DND-41 (cell line): ENCODE measurements at regions not wholly inside any gene's neighbourhood (a gene's known extent, or its start where the extent isn't known, plus 50 kb on each side); places are given as distances from the start of the nearest gene placed in this dataset.

Experiments used
- ATAC-seq: fragments of 200-7000 bp; cut with Tn5 transposase; 3 replicates; pipeline ENCODE4 v1.9.1; 2021; ENCODE audit warnings: low read depth; ENCODE audit not compliant: insufficient read depth
- DNase-seq: peaks from one replicate; pipeline ENCODE4 v3.0.0-alpha.2; 2020
- H2AFZ ChIP-seq: 2 replicates; pipeline ENCODE4 v1.6.0; 2012; ENCODE audit warnings: low read depth, low read length
- H3K27ac ChIP-seq: 2 replicates; pipeline ENCODE4 v1.5.1; 2012; ENCODE audit warnings: low read length, inconsistent platforms
- H3K27me3 ChIP-seq: fragments of 200-600 bp; sonication (generic); 2 replicates; pipeline ENCODE4 v1.6.0; 2012; ENCODE audit warnings: low read length, mild to moderate bottlenecking, inconsistent platforms; ENCODE audit not compliant: insufficient read depth, poor library complexity
- H3K36me3 ChIP-seq: 2 replicates; pipeline ENCODE4 v1.5.1; 2012; ENCODE audit warnings: low read length, inconsistent platforms; ENCODE audit not compliant: insufficient read depth
- H3K4me1 ChIP-seq: 2 replicates; pipeline ENCODE4 v1.5.1; 2012; ENCODE audit warnings: mild to moderate bottlenecking, low read length; ENCODE audit not compliant: insufficient read depth
- H3K4me2 ChIP-seq: 2 replicates; pipeline ENCODE4 v1.6.0; 2012; ENCODE audit warnings: mild to moderate bottlenecking, moderate library complexity, low read length, inconsistent platforms; ENCODE audit not compliant: insufficient read depth
- H3K4me3 ChIP-seq, 2 experiments: fragments of 200-600 bp in 1 of 2; shearing (Covaris generic) in 1 of 2; 2 replicates each; pipeline ENCODE4 v1.5.1; 2012 to 2016; ENCODE audit warnings: inconsistent platforms in 2 of 2, low read length in 2 of 2, mild to moderate bottlenecking in 2 of 2, low read depth in 1 of 2, moderate library complexity in 1 of 2
- H3K79me2 ChIP-seq: 2 replicates; pipeline ENCODE4 v1.6.0; 2012; ENCODE audit warnings: low read length, inconsistent platforms; ENCODE audit not compliant: insufficient read depth
- H3K9ac ChIP-seq: 2 replicates; pipeline ENCODE4 v1.6.0; 2012; ENCODE audit warnings: low read depth, mild to moderate bottlenecking, inconsistent platforms, low read length, moderate library complexity
- H3K9me3 ChIP-seq: 2 replicates; pipeline ENCODE4 v1.5.1; 2012; ENCODE audit warnings: low read length, moderate library complexity, mild to moderate bottlenecking, inconsistent platforms; ENCODE audit not compliant: insufficient read depth, severe bottlenecking
- H4K20me1 ChIP-seq: 2 replicates; pipeline ENCODE4 v1.6.0; 2012; ENCODE audit warnings: low read length; ENCODE audit not compliant: insufficient read depth
- CTCF ChIP-seq: IDR thresholded peaks from 2 replicates; pipeline ENCODE4 v1.5.1; 2012; ENCODE audit warnings: borderline replicate concordance, low read length, moderate library complexity, mild to moderate bottlenecking; ENCODE audit not compliant: poor library complexity, severe bottlenecking; ENCODE audit errors: extremely low read depth
- EZH2 ChIP-seq: IDR thresholded peaks from 3 replicates; pipeline ENCODE4 v1.6.1; 2012; ENCODE audit warnings: borderline replicate concordance, low read depth, mild to moderate bottlenecking, moderate library complexity, low read length, inconsistent platforms; ENCODE audit not compliant: severe bottlenecking

- no peaks in the 10 kb centered on the region for H3K27me3 ChIP-seq
- no peak overlapping the region for H3K27ac ChIP-seq
- H3K9ac ChIP-seq, result no peak overlapping the region
- H3K4me2 ChIP-seq, result no peak overlapping the region
- H4K20me1 ChIP-seq, result no peaks in the 10 kb centered on the region
- no peaks in the 10 kb centered on the region for H3K36me3 ChIP-seq
- TF ChIP-seq CTCF (no peak), EZH2 (no peak)
- DNase-seq (no peak), ATAC-seq (no peak)
- H3K4me1 ChIP-seq, result no peaks in the 10 kb centered on the region
- no peaks in the 10 kb centered on the region for H3K9me3 ChIP-seq
- H3K79me2 ChIP-seq, result no peaks in the 10 kb centered on the region
- H3K4me3 ChIP-seq, result no peak overlapping the region
- H2AFZ ChIP-seq, result no peak overlapping the region
These were observed 660.2 kb downstream of the EPHA7 start for GRCh38 chr6:92759178-92759577.

- Histone ChIP-seq H3K4me3 (no peak overlapping the region), H3K4me2 (no peak overlapping the region), H3K36me3 (no peaks in the 10 kb centered on the region), H3K4me1 (no peaks in the 10 kb centered on the region), H3K27me3 (no peaks in the 10 kb centered on the region), H4K20me1 (no peaks in the 10 kb centered on the region), H2AFZ (no peak overlapping the region), H3K79me2 (no peaks in the 10 kb centered on the region), H3K9me3 (no peaks in the 10 kb centered on the region), H3K9ac (no peak overlapping the region), H3K27ac (no peak overlapping the region)
- TF ChIP-seq EZH2 (no peak), CTCF (no peak)
- DNase-seq (no peak), ATAC-seq (no peak)
These were observed 661.4 kb downstream of the EPHA7 start for GRCh38 chr6:92757925-92758324.

- Histone ChIP-seq H2AFZ (no peak overlapping the region), H3K79me2 (no peaks in the 10 kb centered on the region), H3K27me3 (no peaks in the 10 kb centered on the region), H3K9me3 (no peaks in the 10 kb centered on the region), H3K4me2 (no peak overlapping the region), H3K4me1 (no peaks in the 10 kb centered on the region), H3K9ac (no peak overlapping the region), H3K27ac (no peak overlapping the region), H3K4me3 (no peak overlapping the region), H4K20me1 (no peaks in the 10 kb centered on the region), H3K36me3 (no peaks in the 10 kb centered on the region)
- no peak for ATAC-seq
- DNase-seq, result no peak
- no peak for TF ChIP-seq CTCF
- TF ChIP-seq EZH2, result no peak
These were observed 662.4 kb downstream of the EPHA7 start for GRCh38 chr6:92756912-92757311.

GRCh38 chr6:92753956-92754355 is 665.4 kb downstream of the EPHA7 start:
- no peak for ATAC-seq
- Histone ChIP-seq H3K4me3 (no peak overlapping the region), H3K9ac (no peak overlapping the region), H4K20me1 (no peaks in the 10 kb centered on the region), H3K27ac (no peak overlapping the region), H3K79me2 (no peaks in the 10 kb centered on the region), H3K4me1 (no peaks in the 10 kb centered on the region), H3K4me2 (no peak overlapping the region), H2AFZ (no peak overlapping the region), H3K9me3 (no peaks in the 10 kb centered on the region), H3K27me3 (no peaks in the 10 kb centered on the region), H3K36me3 (no peaks in the 10 kb centered on the region)
- no peak for TF ChIP-seq CTCF
- no peak for TF ChIP-seq EZH2
- DNase-seq, result no peak
